GM18873 (cell line): ENCODE measurements at regions not wholly inside any gene's neighbourhood (a gene's known extent, or its start where the extent isn't known, plus 50 kb on each side); places are given as distances from the start of the nearest gene placed in this dataset.

Experiments used
- ATAC-seq: cut with Tn5 transposase; IDR thresholded peaks from one replicate; pipeline ENCODE4 v1.9.1; 2021; ENCODE audit warnings: mild to moderate bottlenecking, moderate library complexity, moderate number of reproducible peaks; ENCODE audit not compliant: unreplicated experiment, low FRiP score

- no peak for ATAC-seq
Observed at GRCh38 chr12:59014885-59015284, 94.6 kb upstream of the LRIG3 start.

- ATAC-seq, result no peak
Observed at GRCh38 chr12:59010941-59011340, 90.6 kb upstream of the LRIG3 start.

GRCh38 chr12:59010118-59010517, 89.8 kb upstream of the LRIG3 start:
- ATAC-seq, result no peak

GRCh38 chr12:59007620-59008019, 87.3 kb upstream of the LRIG3 start:
- ATAC-seq, result no peak

- ATAC-seq, result no peak
Observed at GRCh38 chr12:59005193-59005955, 85.1 kb upstream of the LRIG3 start.

- ATAC-seq, result no peak
Observed at GRCh38 chr12:59004456-59004855, 84.2 kb upstream of the LRIG3 start.

- no peak for ATAC-seq
Observed at GRCh38 chr12:58995666-58996363, 75.5 kb upstream of the LRIG3 start.

GRCh38 chr12:58988643-58989344, 68.5 kb upstream of the LRIG3 start:
- no peak for ATAC-seq

GRCh38 chr12:58981961-58982360, 61.7 kb upstream of the LRIG3 start:
- ATAC-seq, result no peak

GRCh38 chr12:58980768-58981167, 60.5 kb upstream of the LRIG3 start:
- ATAC-seq, result no peak

GRCh38 chr12:58978717-58979116, 58.4 kb upstream of the LRIG3 start:
- no peak for ATAC-seq

GRCh38 chr12:58977476-58977875, 57.2 kb upstream of the LRIG3 start:
- no peak for ATAC-seq

- no peak for ATAC-seq
Observed at GRCh38 chr12:58976146-58976545, 55.8 kb upstream of the LRIG3 start.
